ENCODE measurements at regions not wholly inside any gene's neighbourhood (a gene's known extent, or its start where the extent isn't known, plus 50 kb on each side); places are given as distances from the start of the nearest gene placed in this dataset.

GRCh38 chr1:82686774-82687173, 886.0 kb downstream of the ADGRL2 start:
- no peak overlapping the region for H3K27ac Mint-ChIP-seq (ENCODE audit: unreplicated experiment)
- no peaks in the 10 kb centered on the region for H3K27me3 Mint-ChIP-seq (ENCODE audit: unreplicated experiment)
- no peak overlapping the region for H3K4me3 Mint-ChIP-seq (ENCODE audit: low read depth, unreplicated experiment)
- CTCF ChIA-PET, result no interaction called here
- no peaks in the 10 kb centered on the region for H3K4me1 Mint-ChIP-seq (ENCODE audit: low read depth, unreplicated experiment)
- peaks cover 7% of the 10 kb centered on the region for H3K9me3 Mint-ChIP-seq (ENCODE audit: low read depth, unreplicated experiment)
- no TSS peak for BruUV-seq (replicated peaks)
- TF ChIP-seq CTCF (IDR thresholded peaks at IDR 0.05; ENCODE audit: unreplicated experiment), result no peak
- no peaks in the 10 kb centered on the region for H3K36me3 Mint-ChIP-seq (ENCODE audit: insufficient read depth, unreplicated experiment)
- DNase-seq, result no peak
- intact Hi-C loops (cut with micrococcal nuclease; ENCODE audit: unreplicated experiment), result no loop called here

GRCh38 chr1:82646888-82647287, 846.2 kb downstream of the ADGRL2 start:
- no peaks in the 10 kb centered on the region for H3K36me3 Mint-ChIP-seq (ENCODE audit: insufficient read depth, unreplicated experiment)
- no peaks in the 10 kb centered on the region for H3K27me3 Mint-ChIP-seq (ENCODE audit: unreplicated experiment)
- no peak for TF ChIP-seq CTCF (IDR thresholded peaks at IDR 0.05; ENCODE audit: unreplicated experiment)
- no TSS peak for BruUV-seq (replicated peaks)
- no peaks in the 10 kb centered on the region for H3K4me1 Mint-ChIP-seq (ENCODE audit: low read depth, unreplicated experiment)
- H3K9me3 Mint-ChIP-seq (ENCODE audit: low read depth, unreplicated experiment), result no peaks in the 10 kb centered on the region
- intact Hi-C loops (cut with micrococcal nuclease; ENCODE audit: unreplicated experiment), result no loop called here
- DNase-seq, result no peak
- CTCF ChIA-PET, result interaction anchor here (0.6 kb wide), 2 partner anchors 500 to 1136 kb away, joined by 4 to 5 read pairs; no protein-coding TSS in a partner anchor
- no peak overlapping the region for H3K4me3 Mint-ChIP-seq (ENCODE audit: low read depth, unreplicated experiment)
- no peak overlapping the region for H3K27ac Mint-ChIP-seq (ENCODE audit: unreplicated experiment)

GRCh38 chr1:82646336-82646735, 845.6 kb downstream of the ADGRL2 start:
- Mint-ChIP-seq H3K9me3 (ENCODE audit: low read depth, unreplicated experiment) (no peaks in the 10 kb centered on the region), H3K27me3 (ENCODE audit: unreplicated experiment) (no peaks in the 10 kb centered on the region), H3K4me3 (ENCODE audit: low read depth, unreplicated experiment) (no peak overlapping the region), H3K36me3 (ENCODE audit: insufficient read depth, unreplicated experiment) (no peaks in the 10 kb centered on the region), H3K4me1 (ENCODE audit: low read depth, unreplicated experiment) (no peaks in the 10 kb centered on the region), H3K27ac (ENCODE audit: unreplicated experiment) (no peak overlapping the region)
- intact Hi-C loops (cut with micrococcal nuclease; ENCODE audit: unreplicated experiment), result no loop called here
- DNase-seq, result no peak
- TF ChIP-seq CTCF (IDR thresholded peaks at IDR 0.05; ENCODE audit: unreplicated experiment), result no peak
- CTCF ChIA-PET, result interaction anchor here (0.6 kb wide), 1 partner anchor 499 kb away, joined by 4 read pairs; no protein-coding TSS in a partner anchor
- BruUV-seq (replicated peaks), result no TSS peak

- Mint-ChIP-seq H3K36me3 (ENCODE audit: insufficient read depth, unreplicated experiment) (no peaks in the 10 kb centered on the region), H3K27me3 (ENCODE audit: unreplicated experiment) (no peaks in the 10 kb centered on the region), H3K9me3 (ENCODE audit: low read depth, unreplicated experiment) (no peaks in the 10 kb centered on the region), H3K4me3 (ENCODE audit: low read depth, unreplicated experiment) (no peak overlapping the region), H3K4me1 (ENCODE audit: low read depth, unreplicated experiment) (no peaks in the 10 kb centered on the region), H3K27ac (ENCODE audit: unreplicated experiment) (no peak overlapping the region)
- no peak for DNase-seq
- CTCF ChIA-PET, result interaction anchor here (1.0 kb wide), 1 partner anchor 15 kb away, joined by 3 read pairs; no protein-coding TSS in a partner anchor
- intact Hi-C loops (cut with micrococcal nuclease; ENCODE audit: unreplicated experiment), result no loop called here
- no peak for TF ChIP-seq CTCF (IDR thresholded peaks at IDR 0.05; ENCODE audit: unreplicated experiment)
- no TSS peak for BruUV-seq (replicated peaks)
These were observed 843.6 kb downstream of the ADGRL2 start for GRCh38 chr1:82644186-82644915.
